Activated CD4-positive, alpha-beta T cell treated with anti-CD3 and anti-CD28 coated beads, Interleukin-2, Interleukin-4, amounts not matched to agents 100 ng/mL and 50 ng/mL, durations not matched to agents 16 hours and 8 hours (primary cell): ENCODE measurements at regions not wholly inside any gene's neighbourhood (a gene's known extent, or its start where the extent isn't known, plus 50 kb on each side); places are given as distances from the start of the nearest gene placed in this dataset.

Experiments
- DNase-seq: peaks from one replicate; pipeline ENCODE4 v3.0.0-alpha.2; 2020; ENCODE audit warnings: low spot score

DNA sequence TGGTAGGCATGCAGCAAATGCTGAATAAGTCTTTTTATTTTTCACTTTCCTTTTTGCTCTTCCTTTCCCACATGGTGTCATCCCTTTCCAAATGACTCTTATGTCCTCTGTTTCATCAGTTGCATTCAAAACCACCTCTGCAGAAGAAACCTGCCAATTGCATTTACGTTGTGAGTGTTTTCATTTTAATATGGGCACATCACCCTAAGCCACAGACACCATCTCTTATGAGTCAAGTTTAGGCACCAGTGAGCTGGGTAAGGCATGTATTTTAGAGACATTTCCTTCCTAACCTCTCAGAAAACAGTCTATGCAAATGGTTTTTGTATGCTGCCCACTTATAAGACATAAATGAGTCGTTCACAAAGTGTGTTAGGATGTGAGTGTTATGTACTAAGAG lies 223.3 kb upstream of the ADAMTS9 start:
- DNase-seq: peak; percentile 24

DNA sequence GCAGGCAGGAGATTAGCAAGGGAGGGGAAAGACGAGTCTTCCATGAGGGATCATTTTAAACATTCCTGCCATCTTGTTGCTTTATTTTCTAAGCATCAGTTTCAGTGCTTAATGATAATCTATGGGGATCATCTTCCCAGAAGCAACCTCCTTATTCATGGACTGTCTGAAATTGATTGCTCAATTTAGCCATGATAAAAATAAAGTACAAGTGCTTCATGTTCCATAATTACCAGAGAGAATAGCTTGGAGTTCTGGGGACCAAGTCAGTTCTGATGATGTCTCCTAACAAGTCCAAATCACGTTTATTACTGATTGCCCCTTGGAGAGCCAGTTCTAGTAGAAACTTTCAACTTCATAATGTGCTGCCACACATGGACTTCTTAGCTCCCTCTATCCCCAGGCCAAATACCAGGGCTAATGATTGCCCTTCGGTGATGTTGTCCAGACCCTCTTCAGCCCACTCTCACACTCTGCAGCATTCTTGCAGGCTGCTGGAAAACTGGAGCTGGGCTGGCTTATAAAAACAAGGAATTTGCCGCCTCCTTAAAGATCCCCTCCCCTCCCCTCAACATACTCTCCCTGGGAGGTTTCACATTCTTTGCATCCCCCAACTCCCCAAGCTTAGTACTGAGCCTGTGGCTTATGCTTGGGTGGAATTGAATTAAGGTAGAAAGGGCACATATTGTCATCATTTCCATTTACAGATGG lies 222.1 kb upstream of the ADAMTS9 start:
- DNase-seq: no peak

- DNase-seq: no peak
These were observed 221.2 kb upstream of the ADAMTS9 start for GRCh38 chr3:64909011-64909410.

GRCh38 chr3:64908251-64908685 lies 220.5 kb upstream of the ADAMTS9 start:
- no peak for DNase-seq

DNA sequence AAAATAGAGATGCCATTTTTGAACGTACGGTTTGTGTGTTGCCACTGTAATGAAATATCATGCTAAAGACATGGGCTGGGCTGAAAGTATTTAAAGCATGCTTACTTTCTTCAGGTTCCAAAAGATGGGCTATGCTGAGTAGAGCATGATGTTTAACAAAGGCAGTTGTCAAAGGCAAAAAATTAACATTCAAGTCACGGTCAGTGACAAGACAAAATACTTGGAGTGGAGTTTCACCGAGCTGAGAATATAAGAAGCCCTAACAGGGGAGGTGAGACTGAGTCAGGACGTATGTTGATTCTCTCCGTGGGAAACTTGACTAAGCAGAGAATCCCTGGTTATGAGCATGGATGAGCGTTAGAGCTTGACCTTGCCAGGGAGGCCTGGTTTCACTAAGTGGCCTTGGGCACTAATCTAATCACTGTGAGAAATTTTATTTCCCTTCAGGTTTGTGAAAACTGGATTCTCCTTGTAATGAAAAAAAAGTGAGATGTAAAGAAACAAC lies 218.2 kb upstream of the ADAMTS9 start:
- DNase-seq: no peak

GRCh38 chr3:64903006-64903405 lies 215.2 kb upstream of the ADAMTS9 start:
- DNase-seq: no peak

DNA sequence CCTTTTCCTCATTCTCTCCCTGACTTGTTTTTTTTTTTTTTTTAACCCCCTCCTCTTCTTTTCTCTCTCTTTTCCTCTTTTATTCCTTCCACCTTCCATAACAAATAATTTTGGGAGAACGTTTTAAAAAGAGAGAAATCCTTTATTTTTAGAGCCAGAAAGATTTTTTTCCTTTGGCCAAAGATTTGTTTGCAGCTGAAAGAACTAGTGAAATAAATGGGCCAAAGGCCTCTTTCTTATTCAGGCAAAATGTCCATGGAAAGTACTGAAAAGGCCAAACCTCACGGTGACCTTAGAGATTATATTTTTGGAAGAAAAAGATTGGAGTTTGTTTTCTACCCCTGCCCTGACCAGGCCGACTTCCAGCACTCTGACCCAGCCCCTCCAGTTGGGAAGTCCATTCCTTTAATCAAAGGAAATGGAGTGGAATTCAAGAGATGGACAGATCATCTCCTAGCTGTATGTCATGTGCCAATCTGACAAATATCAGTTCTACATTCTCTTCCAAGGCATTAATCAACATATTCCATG lies 214.3 kb upstream of the ADAMTS9 start:
- no peak for DNase-seq

DNA sequence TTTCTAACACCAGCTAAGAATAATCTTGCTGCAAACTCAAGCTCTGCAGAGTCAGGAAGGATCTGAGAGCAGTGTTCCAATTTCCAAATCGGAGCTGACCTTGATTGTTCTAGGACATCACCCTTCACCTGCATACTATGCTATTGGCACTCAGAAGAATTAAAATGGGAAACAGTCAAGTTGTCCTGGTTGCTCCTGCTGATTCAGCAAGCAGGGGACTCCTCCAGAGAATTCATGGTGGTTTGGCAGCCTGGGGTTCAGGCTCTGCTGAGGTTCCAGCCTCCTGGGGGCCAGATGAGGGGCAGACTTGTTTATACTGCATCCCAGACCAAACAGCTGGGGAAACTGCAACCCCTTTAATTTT lies 213.7 kb upstream of the ADAMTS9 start:
- DNase-seq: no peak

DNA sequence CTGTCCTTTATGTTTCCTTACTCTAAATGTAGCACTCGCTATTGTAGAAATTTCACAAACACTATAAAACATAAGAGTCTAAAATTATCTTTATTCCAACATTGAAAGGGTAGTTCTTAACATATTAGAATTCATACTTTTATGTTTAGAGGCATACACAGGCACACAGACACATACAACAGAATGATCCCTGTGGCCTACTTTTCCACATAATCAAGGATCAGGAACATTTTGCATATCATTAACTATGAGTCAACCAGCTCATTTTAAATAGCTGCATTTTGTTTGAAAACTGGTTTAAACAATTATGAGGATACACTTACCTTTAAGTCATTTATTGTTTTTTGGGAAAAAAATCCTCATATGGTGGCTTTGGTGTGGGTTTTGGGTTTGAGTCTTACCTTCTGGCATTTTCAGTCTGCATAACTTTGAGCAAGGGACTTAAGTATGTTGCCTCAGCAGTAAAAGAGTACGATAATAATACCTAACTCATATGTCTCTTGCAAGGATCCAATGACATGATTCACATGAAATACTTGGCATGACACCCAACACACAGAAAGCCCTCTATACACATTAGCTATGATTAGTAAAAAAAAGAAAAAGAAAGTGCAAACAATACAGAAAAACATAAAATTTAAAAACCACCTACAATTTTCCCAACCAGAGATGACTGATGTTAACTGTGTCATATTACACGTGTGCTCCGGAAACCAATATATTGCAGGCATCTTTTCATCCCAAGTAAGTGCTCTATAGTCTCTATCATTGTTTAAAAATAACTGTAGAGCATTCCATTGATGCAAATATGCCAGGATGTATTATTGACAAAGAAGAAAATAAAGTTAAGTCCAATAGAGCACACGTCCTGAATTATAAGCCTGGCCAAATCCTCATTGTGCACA lies 213.1 kb upstream of the ADAMTS9 start:
- DNase-seq: no peak

GRCh38 chr3:64900156-64900555 lies 212.4 kb upstream of the ADAMTS9 start:
- DNase-seq: no peak

- DNase-seq: no peak
These were observed 211.1 kb upstream of the ADAMTS9 start for GRCh38 chr3:64898941-64899340.

GRCh38 chr3:64895991-64896895 lies 208.4 kb upstream of the ADAMTS9 start:
- DNase-seq: no peak

DNA sequence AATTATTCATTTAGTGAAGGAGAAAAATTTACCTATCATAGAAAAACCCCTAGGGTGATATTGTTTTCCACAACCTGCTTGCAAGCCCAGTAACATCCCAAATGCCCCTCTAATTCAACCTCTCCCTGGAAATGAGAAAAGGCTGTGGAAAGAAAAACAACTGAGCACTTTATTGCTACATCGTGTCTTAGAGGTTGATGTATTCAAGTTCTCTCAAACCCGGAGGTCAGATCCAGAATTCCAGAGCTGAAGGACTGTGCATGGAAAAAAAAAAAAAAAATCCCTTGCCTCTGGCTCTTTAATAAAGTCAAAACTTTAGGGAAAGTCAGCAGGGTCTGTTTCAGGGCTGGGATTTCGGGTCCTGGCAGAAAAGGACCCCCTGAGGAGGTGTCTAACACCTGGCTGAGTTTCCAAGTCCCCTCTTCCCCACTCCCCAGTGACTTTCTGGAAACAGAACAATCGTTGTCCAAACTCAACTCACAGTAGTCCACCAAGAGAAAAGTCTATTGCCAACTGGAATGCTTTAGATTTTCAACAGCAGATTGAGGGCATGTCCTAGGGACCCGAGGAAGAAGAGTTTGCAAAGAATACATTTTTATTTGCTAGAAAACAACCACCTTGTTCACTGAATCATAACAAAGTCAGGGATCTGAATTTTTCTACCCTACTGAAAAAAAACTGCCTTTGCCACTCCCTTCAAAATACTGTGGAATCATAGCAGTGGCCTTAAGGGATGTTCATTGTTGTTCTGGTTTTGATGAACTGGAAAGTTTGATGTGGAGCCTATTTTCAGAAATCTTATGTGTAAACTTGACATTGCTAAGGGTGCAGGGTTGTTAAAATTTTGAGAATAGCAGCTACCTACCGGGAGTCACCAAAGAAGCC lies 207.5 kb upstream of the ADAMTS9 start:
- no peak for DNase-seq

DNA sequence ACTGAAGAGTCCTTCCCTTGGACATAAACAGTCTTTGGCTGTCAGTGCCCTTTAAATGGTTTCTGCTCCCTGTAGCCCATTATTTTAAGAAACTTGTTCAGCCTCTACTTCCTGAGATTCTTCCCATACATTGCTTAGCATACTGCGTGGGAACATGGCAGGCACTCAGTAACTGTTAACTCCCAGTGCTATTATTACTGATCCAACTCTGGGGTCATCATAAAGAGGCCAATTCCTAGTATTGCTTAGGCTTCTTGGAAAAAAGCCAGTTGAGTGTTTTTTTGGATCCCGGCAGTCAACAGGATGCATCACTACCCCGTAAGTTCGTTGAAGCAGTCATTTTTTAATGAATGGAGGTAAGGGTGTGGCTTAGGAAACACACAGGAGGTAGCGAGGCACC lies 206.2 kb upstream of the ADAMTS9 start:
- DNase-seq: no peak

GRCh38 chr3:64892671-64893309 lies 205.0 kb upstream of the ADAMTS9 start:
- DNase-seq: no peak

- DNase-seq: no peak
These were observed 203.2 kb upstream of the ADAMTS9 start for GRCh38 chr3:64891021-64891420.

GRCh38 chr3:64890466-64890865 lies 202.7 kb upstream of the ADAMTS9 start:
- no peak for DNase-seq

DNA sequence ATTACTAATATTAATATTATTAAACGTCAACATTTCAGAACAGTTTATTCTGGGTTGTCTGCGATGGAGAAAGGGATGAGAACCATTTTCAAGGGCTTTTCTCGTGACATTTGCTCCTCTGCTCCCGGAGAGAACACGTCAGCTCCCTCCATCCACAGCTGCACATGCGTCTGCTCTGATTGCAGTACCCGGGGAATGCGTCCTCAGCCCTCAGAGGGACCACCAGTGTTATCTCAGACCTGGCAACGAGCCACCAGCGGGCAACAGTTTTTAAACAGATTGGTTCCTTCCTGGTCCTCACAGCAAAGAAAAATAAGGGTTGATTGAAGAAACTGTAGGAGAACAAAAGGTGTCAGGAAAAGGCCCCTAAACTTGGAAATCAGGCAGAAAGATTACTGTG lies 202.2 kb upstream of the ADAMTS9 start:
- DNase-seq: no peak

GRCh38 chr3:64888840-64889392 lies 201.1 kb upstream of the ADAMTS9 start:
- DNase-seq: no peak

GRCh38 chr3:64888165-64888564 lies 200.4 kb upstream of the ADAMTS9 start:
- DNase-seq: no peak
